ENCODE measurements at regions not wholly inside any gene's neighbourhood (a gene's known extent, or its start where the extent isn't known, plus 50 kb on each side); places are given as distances from the start of the nearest gene placed in this dataset.

DNA sequence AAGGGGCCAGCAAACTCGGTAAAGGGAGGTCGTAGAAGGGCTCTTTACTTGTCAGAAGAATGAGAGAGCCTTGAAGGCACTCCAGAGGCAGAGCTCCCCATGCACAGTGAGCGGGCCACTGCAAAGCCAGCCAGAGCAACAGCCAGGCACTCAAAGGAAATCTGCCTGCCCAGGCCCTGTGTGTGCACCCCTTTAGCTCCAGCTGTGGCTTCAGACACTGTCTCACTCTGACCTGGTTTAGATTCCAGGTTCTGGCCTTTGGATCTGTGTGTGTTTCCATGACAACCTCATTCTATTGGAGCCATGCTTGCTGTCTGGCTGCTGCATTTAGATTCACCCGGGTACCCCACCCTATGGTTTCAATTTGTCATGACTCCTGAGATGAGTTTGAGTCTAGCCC is 170.3 kb downstream of the CAPZA3 start:
- Histone ChIP-seq H3K27me3 (ENCODE audit: control insufficient read depth in 4 of 4, insufficient read depth in 4 of 4, low read length in 3 of 4) (no peaks in the 10 kb centered on the region), H3K4me3 (ENCODE audit: low read depth in 1 of 3, low read length in 3 of 3) (no peak overlapping the region), H3K9ac (ENCODE audit: low read depth in 1 of 2, low read length in 2 of 2) (no peak overlapping the region), H3K4me1 (ENCODE audit: control insufficient read depth in 4 of 4, insufficient read depth in 4 of 4, low read length in 3 of 4) (no peaks in the 10 kb centered on the region), H3K27ac (ENCODE audit: low read depth in 1 of 2, low read length in 2 of 2) (no peak overlapping the region), H3K36me3 (ENCODE audit: control insufficient read depth in 4 of 4, insufficient read depth in 3 of 4, low read depth in 1 of 4, low read length in 3 of 4) (no peaks in the 10 kb centered on the region), H3K9me3 (ENCODE audit: control insufficient read depth in 4 of 4, low read length in 3 of 4) (peaks cover 0 to 3% (median under 1%) of the 10 kb centered on the region in 4 donors)
- no peak for DNase-seq (ENCODE audit: low spot score)
- TF ChIP-seq RXRA (IDR thresholded peaks at IDR 0.05): no peak
- TF ChIP-seq FOXA1 (IDR thresholded peaks at IDR 0.05): no peak
- TF ChIP-seq HNF4A (conservative IDR thresholded peaks at IDR 0.05): no peak
- WGBS: 59% methylated on average over 4 of the region's 4 CpGs

- Histone ChIP-seq H3K36me3 (ENCODE audit: control insufficient read depth in 4 of 4, insufficient read depth in 3 of 4, low read depth in 1 of 4, low read length in 3 of 4) (no peaks in the 10 kb centered on the region), H3K27me3 (ENCODE audit: control insufficient read depth in 4 of 4, insufficient read depth in 4 of 4, low read length in 3 of 4) (no peaks in the 10 kb centered on the region), H3K27ac (ENCODE audit: low read depth in 1 of 2, low read length in 2 of 2) (no peak overlapping the region), H3K4me1 (ENCODE audit: control insufficient read depth in 4 of 4, insufficient read depth in 4 of 4, low read length in 3 of 4) (no peaks in the 10 kb centered on the region), H3K9ac (ENCODE audit: low read depth in 1 of 2, low read length in 2 of 2) (no peak overlapping the region), H3K9me3 (ENCODE audit: control insufficient read depth in 4 of 4, low read length in 3 of 4) (no peaks in the 10 kb centered on the region), H3K4me3 (ENCODE audit: low read depth in 1 of 3, low read length in 3 of 3) (no peak overlapping the region)
- no peak for DNase-seq (ENCODE audit: low spot score)
- 88% methylated on average over 1 of the region's 1 CpG for WGBS
- TF ChIP-seq TAF1 (conservative IDR thresholded peaks at IDR 0.05): no peak
- TF ChIP-seq CTCF (IDR thresholded peaks at IDR 0.05; ENCODE audit: low read depth, low read length, missing input control): no peak
- TF ChIP-seq, protein P1, sequence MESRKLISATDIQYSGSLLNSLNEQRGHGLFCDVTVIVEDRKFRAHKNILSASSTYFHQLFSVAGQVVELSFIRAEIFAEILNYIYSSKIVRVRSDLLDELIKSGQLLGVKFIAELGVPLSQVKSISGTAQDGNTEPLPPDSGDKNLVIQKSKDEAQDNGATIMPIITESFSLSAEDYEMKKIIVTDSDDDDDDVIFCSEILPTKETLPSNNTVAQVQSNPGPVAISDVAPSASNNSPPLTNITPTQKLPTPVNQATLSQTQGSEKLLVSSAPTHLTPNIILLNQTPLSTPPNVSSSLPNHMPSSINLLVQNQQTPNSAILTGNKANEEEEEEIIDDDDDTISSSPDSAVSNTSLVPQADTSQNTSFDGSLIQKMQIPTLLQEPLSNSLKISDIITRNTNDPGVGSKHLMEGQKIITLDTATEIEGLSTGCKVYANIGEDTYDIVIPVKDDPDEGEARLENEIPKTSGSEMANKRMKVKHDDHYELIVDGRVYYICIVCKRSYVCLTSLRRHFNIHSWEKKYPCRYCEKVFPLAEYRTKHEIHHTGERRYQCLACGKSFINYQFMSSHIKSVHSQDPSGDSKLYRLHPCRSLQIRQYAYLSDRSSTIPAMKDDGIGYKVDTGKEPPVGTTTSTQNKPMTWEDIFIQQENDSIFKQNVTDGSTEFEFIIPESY (IDR thresholded peaks at IDR 0.05): no peak
- TF ChIP-seq FOXA1 (IDR thresholded peaks at IDR 0.05): no peak
- TF ChIP-seq, protein P2, sequence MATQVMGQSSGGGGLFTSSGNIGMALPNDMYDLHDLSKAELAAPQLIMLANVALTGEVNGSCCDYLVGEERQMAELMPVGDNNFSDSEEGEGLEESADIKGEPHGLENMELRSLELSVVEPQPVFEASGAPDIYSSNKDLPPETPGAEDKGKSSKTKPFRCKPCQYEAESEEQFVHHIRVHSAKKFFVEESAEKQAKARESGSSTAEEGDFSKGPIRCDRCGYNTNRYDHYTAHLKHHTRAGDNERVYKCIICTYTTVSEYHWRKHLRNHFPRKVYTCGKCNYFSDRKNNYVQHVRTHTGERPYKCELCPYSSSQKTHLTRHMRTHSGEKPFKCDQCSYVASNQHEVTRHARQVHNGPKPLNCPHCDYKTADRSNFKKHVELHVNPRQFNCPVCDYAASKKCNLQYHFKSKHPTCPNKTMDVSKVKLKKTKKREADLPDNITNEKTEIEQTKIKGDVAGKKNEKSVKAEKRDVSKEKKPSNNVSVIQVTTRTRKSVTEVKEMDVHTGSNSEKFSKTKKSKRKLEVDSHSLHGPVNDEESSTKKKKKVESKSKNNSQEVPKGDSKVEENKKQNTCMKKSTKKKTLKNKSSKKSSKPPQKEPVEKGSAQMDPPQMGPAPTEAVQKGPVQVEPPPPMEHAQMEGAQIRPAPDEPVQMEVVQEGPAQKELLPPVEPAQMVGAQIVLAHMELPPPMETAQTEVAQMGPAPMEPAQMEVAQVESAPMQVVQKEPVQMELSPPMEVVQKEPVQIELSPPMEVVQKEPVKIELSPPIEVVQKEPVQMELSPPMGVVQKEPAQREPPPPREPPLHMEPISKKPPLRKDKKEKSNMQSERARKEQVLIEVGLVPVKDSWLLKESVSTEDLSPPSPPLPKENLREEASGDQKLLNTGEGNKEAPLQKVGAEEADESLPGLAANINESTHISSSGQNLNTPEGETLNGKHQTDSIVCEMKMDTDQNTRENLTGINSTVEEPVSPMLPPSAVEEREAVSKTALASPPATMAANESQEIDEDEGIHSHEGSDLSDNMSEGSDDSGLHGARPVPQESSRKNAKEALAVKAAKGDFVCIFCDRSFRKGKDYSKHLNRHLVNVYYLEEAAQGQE (IDR thresholded peaks at IDR 0.05): no peak
- TF ChIP-seq HNF4A (conservative IDR thresholded peaks at IDR 0.05): peak; percentile 53 to 77
- peak; percentile 8 for TF ChIP-seq SP1 (IDR thresholded peaks at IDR 0.05)
- TF ChIP-seq NR2F2 (IDR thresholded peaks at IDR 0.05): no peak
- TF ChIP-seq MAX (IDR thresholded peaks at IDR 0.05): no peak
- no peak for TF ChIP-seq RAD21 (IDR thresholded peaks at IDR 0.05)
- peak; percentile 27 for TF ChIP-seq HNF4G (IDR thresholded peaks at IDR 0.05)
Measured at GRCh38 chr12:18919871-18920511, 182.1 kb downstream of the CAPZA3 start.

Measured in liver (tissue), 8 donors.